ENCODE measurements at regions not wholly inside any gene's neighbourhood (a gene's known extent, or its start where the extent isn't known, plus 50 kb on each side); places are given as distances from the start of the nearest gene placed in this dataset.

DNA sequence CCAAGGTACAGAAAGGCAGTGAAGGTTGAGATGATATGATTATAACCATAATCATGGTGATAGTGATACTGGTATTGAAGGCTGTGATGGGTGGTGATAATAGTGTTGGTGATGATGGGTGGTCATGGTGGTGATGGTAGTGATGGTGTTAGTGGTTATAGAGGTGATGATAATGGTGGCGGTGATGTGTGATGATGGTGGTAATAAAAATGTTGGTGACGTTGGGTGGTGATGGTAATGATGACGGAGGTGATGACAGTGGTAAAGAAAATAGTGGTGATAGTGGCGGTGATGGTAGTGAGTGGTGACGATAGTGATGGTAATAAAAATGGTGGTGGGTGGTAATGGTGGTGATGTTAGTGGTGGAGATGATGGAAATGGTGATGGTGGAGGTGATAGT is 65.1 kb upstream of the KDM8 start:
- POLR2A ChIA-PET (ENCODE audit: partially characterized antibody): no interaction called here
- no peak overlapping the region for H3K23ac ChIP-seq (ENCODE audit: insufficient read length)
- H3K4me1 ChIP-seq (replicated peaks in 1 of 4; ENCODE audit: control insufficient read depth in 3 of 4, insufficient read depth in 4 of 4, low read length in 3 of 4): no peaks in the 10 kb centered on the region
- FAIRE-seq: no peak
- DNase-seq (ENCODE audit: low read depth in 1 of 2, low spot score in 2 of 2): no peak
- no peak overlapping the region for H4K5ac ChIP-seq (ENCODE audit: insufficient read length, low read depth, low read length)
- H3K4ac ChIP-seq (replicated peaks; ENCODE audit: insufficient read length, low read depth, low read length): no peak overlapping the region
- no peak overlapping the region for H3K18ac ChIP-seq (ENCODE audit: extremely low read depth, low read length)
- H3K56ac ChIP-seq (replicated peaks; ENCODE audit: insufficient read length, low read depth, low read length): no peak overlapping the region
- no peak overlapping the region for H3K14ac ChIP-seq (ENCODE audit: insufficient read length)
- no peak overlapping the region for H3K27ac ChIP-seq (ENCODE audit: low read depth, low read length)
- H3K79me2 ChIP-seq (ENCODE audit: control insufficient read depth in 1 of 2, insufficient read depth in 2 of 2, low read length in 2 of 2): no peaks in the 10 kb centered on the region
- H3K36me3 ChIP-seq (ENCODE audit: control insufficient read depth in 2 of 4, insufficient read depth in 4 of 4, low read length in 3 of 4): no peaks in the 10 kb centered on the region
- no peaks in the 10 kb centered on the region for H3K27me3 ChIP-seq (replicated peaks in 1 of 4; ENCODE audit: control insufficient read depth in 3 of 4, extremely low read depth in 1 of 4, insufficient read depth in 3 of 4, low read length in 3 of 4)
- 70 to 100% methylated on average over 2 to 5 of the region's 5 CpGs for WGBS, 2 experiments (ENCODE audit: extremely low coverage in 1 of 2, insufficient coverage in 1 of 2, insufficient read length in 1 of 2, insufficient replicate concordance in 2 of 2, low coverage in 1 of 2, low lambda C conversion rate in 2 of 2, missing lambda C conversion rate in 1 of 2)
- H3K9ac ChIP-seq (replicated peaks in 1 of 4; ENCODE audit: extremely low read depth in 1 of 4, low read depth in 3 of 4, low read length in 3 of 4): no peak overlapping the region
- peaks cover 10% of the 10 kb centered on the region; the same call in 1 of the 2 replicates for H3K23me2 ChIP-seq (ENCODE audit: low read depth, low read length)
- no peak overlapping the region for H2AK5ac ChIP-seq (ENCODE audit: low read depth, low read length)
- H4K8ac ChIP-seq (ENCODE audit: extremely low read depth, insufficient read depth, low read length): no peak overlapping the region
- H2BK15ac ChIP-seq (ENCODE audit: low read length): no peak overlapping the region
- H3K4me2 ChIP-seq (ENCODE audit: insufficient read depth in 1 of 2, low read depth in 2 of 2, low read length in 2 of 2): no peak overlapping the region
- H3K9me3 ChIP-seq (ENCODE audit: insufficient read depth in 2 of 2, low read depth in 1 of 2, low read length in 1 of 2): no peaks in the 10 kb centered on the region; a peak in 1 of 4 replicates
- H2BK12ac ChIP-seq (ENCODE audit: low read depth, low read length): no peak overlapping the region
- no peak overlapping the region for H4K91ac ChIP-seq (replicated peaks; ENCODE audit: insufficient read length, low read length)
- no peak overlapping the region for H2AFZ ChIP-seq (ENCODE audit: low read length)
- no peak for TF ChIP-seq POU5F1 (IDR thresholded peaks at IDR 0.05; ENCODE audit: low read depth, low read length)
- no peak for TF ChIP-seq SP1 (IDR thresholded peaks at IDR 0.05; ENCODE audit: low read depth, low read length)
- TF ChIP-seq TAF1 (IDR thresholded peaks at IDR 0.05; ENCODE audit: low read depth, low read length): no peak
- no peak for TF ChIP-seq SIX5 (IDR thresholded peaks at IDR 0.05; ENCODE audit: low read depth, low read length)
- TF ChIP-seq FOSL1 (IDR thresholded peaks at IDR 0.05; ENCODE audit: insufficient read depth, low read depth, low read length): no peak
- TF ChIP-seq BACH1 (IDR thresholded peaks at IDR 0.05; ENCODE audit: low read length): no peak
- no peak for TF ChIP-seq BCL11A (IDR thresholded peaks at IDR 0.05; ENCODE audit: low read depth in 2 of 2, low read length in 2 of 2)
- TF ChIP-seq RAD21 (IDR thresholded peaks at IDR 0.05 in 1 of 2, conservative IDR thresholded peaks at IDR 0.05 in 1 of 2; ENCODE audit: low read depth in 2 of 2, low read length in 2 of 2): no peak
- no peak overlapping the region for H3K4me3 ChIP-seq (ENCODE audit: extremely low read depth in 1 of 4, insufficient read depth in 2 of 4, low read depth in 3 of 4, low read length in 4 of 4)
- H3K79me1 ChIP-seq (ENCODE audit: low read depth, low read length): no peaks in the 10 kb centered on the region
- H4K20me1 ChIP-seq (replicated peaks in 1 of 2; ENCODE audit: control insufficient read depth in 1 of 2, insufficient read depth in 2 of 2, low read length in 2 of 2): no peaks in the 10 kb centered on the region
- H2BK5ac ChIP-seq (ENCODE audit: low read depth, low read length): no peak overlapping the region
- H2BK120ac ChIP-seq (replicated peaks; ENCODE audit: low read depth, low read length): no peak overlapping the region
- no peak overlapping the region for H2BK20ac ChIP-seq (ENCODE audit: low read length)
- CTCF ChIA-PET (ENCODE audit: partially characterized antibody): no interaction called here
